H1 (cell line): ENCODE measurements at regions not wholly inside any gene's neighbourhood (a gene's known extent, or its start where the extent isn't known, plus 50 kb on each side); places are given as distances from the start of the nearest gene placed in this dataset.

Source experiments
- CTCF ChIA-PET: fragments of 300-600 bp; sonication (Branson Sonifier 250); formaldehyde crosslinking; loops from one replicate; lab custom pipeline; 2021; ENCODE audit not compliant: partially characterized antibody; lab: Charles Lee
- POLR2A ChIA-PET: fragments of 300-600 bp; sonication (Branson Sonifier 250); formaldehyde crosslinking; loops from one replicate; lab custom pipeline; 2021; ENCODE audit warnings: inconsistent platforms; ENCODE audit not compliant: partially characterized antibody; lab: Charles Lee
- DNase-seq, 2 experiments: peaks; one replicate each; pipeline versions ENCODE4 v3.0.0 to v3.0.0-alpha.2; 2010 to 2022; ENCODE audit warnings: low spot score in 2 of 2, low read depth in 1 of 2, mixed read lengths in 1 of 2
- FAIRE-seq: peaks from 2 replicates; lab custom pipeline; 2011; peaks lifted over from hg19 to GRCh38; lab: Jason Lieb, UNC
- H2AFZ ChIP-seq: 2 replicates; pipeline ENCODE4 v1.8.1; 2012; ENCODE audit warnings: low read length, inconsistent platforms
- H2AK5ac ChIP-seq: 2 replicates; pipeline ENCODE4 v1.6.1; 2013; ENCODE audit warnings: low read depth, low read length
- H2BK120ac ChIP-seq: replicated peaks from 2 replicates; pipeline ENCODE3; 2013; ENCODE audit warnings: low read depth, low read length, inconsistent platforms
- H2BK12ac ChIP-seq: 2 replicates; pipeline ENCODE4 v1.6.1; 2013; ENCODE audit warnings: low read depth, low read length
- H2BK15ac ChIP-seq: 2 replicates; pipeline ENCODE4 v1.6.1; 2013; ENCODE audit warnings: low read length
- H2BK20ac ChIP-seq: 2 replicates; pipeline ENCODE4 v1.6.1; 2013; ENCODE audit warnings: low read length
- H2BK5ac ChIP-seq: 2 replicates; pipeline ENCODE4 v1.6.1; 2013; ENCODE audit warnings: low read depth, low read length
- H3K14ac ChIP-seq: 2 replicates; pipeline ENCODE4 v1.6.1; 2013; ENCODE audit warnings: inconsistent platforms; ENCODE audit not compliant: insufficient read length
- H3K18ac ChIP-seq: 2 replicates; pipeline ENCODE4 v1.6.1; 2013; ENCODE audit warnings: low read length; ENCODE audit errors: extremely low read depth
- H3K23ac ChIP-seq: 2 replicates; pipeline ENCODE4 v1.6.1; 2013; ENCODE audit warnings: inconsistent platforms; ENCODE audit not compliant: insufficient read length
- H3K23me2 ChIP-seq: 2 replicates; pipeline ENCODE4 v1.6.1; 2013; ENCODE audit warnings: low read depth, low read length
- H3K27ac ChIP-seq: 2 replicates; pipeline ENCODE4 v1.6.1; 2011; ENCODE audit warnings: low read depth, low read length, inconsistent platforms
- H3K27me3 ChIP-seq, 4 experiments: replicated peaks in 1 of 4; 1 replicate in 1 of 4; 2 replicates in 3 of 4; pipeline versions ENCODE4 v1.6.1 to v1.8.1; 2011 to 2013; ENCODE audit warnings: low read length in 3 of 4, mild to moderate bottlenecking in 3 of 4, inconsistent platforms in 2 of 4, mixed read lengths in 2 of 4, moderate library complexity in 1 of 4; ENCODE audit not compliant: control insufficient read depth in 3 of 4, insufficient read depth in 3 of 4; ENCODE audit errors: extremely low read depth in 1 of 4
- H3K36me3 ChIP-seq, 4 experiments: 2 replicates each; pipeline versions ENCODE4 v1.6.1 to v1.8.1; 2011 to 2013; ENCODE audit warnings: mild to moderate bottlenecking in 4 of 4, low read length in 3 of 4, moderate library complexity in 2 of 4, control low read depth in 1 of 4, inconsistent platforms in 1 of 4; ENCODE audit not compliant: insufficient read depth in 4 of 4, control insufficient read depth in 2 of 4
- H3K4ac ChIP-seq: replicated peaks from 2 replicates; pipeline ENCODE3; 2013; ENCODE audit warnings: low read length, low read depth, mixed read lengths, inconsistent platforms; ENCODE audit not compliant: insufficient read length
- H3K4me1 ChIP-seq, 4 experiments: replicated peaks in 1 of 4; 1 replicate in 1 of 4; 2 replicates in 3 of 4; pipeline versions ENCODE4 v1.6.1 to v1.8.1; 2011 to 2013; ENCODE audit warnings: low read length in 3 of 4, inconsistent platforms in 2 of 4, mixed read lengths in 1 of 4; ENCODE audit not compliant: insufficient read depth in 4 of 4, control insufficient read depth in 3 of 4
- H3K4me2 ChIP-seq, 2 experiments: 2 replicates each; pipeline versions ENCODE4 v1.6.1 to v1.8.1; 2011 to 2013; ENCODE audit warnings: low read depth in 2 of 2, low read length in 2 of 2, control low read depth in 1 of 2, inconsistent platforms in 1 of 2, mild to moderate bottlenecking in 1 of 2; ENCODE audit not compliant: insufficient read depth in 1 of 2
- H3K4me3 ChIP-seq, 4 experiments: fragments of 200-600, 300-600 bp in 1 of 4; sonication (generic), shearing (Covaris generic), sonication (Bioruptor Twin) in 1 of 4; 2 replicates each; pipeline versions ENCODE4 v1.5.1 to v1.8.1; 2011 to 2016; ENCODE audit warnings: low read length in 4 of 4, low read depth in 3 of 4, control low read depth in 2 of 4, inconsistent platforms in 2 of 4, mild to moderate bottlenecking in 2 of 4, mixed read lengths in 1 of 4, moderate library complexity in 1 of 4; ENCODE audit not compliant: insufficient read depth in 2 of 4; ENCODE audit errors: extremely low read depth in 1 of 4
- H3K56ac ChIP-seq: replicated peaks from 2 replicates; pipeline ENCODE3; 2013; ENCODE audit warnings: low read depth, mild to moderate bottlenecking, mixed read lengths, low read length, inconsistent platforms; ENCODE audit not compliant: insufficient read length
- H3K79me1 ChIP-seq: 2 replicates; pipeline ENCODE4 v1.6.1; 2013; ENCODE audit warnings: low read depth, low read length, control low read depth
- H3K79me2 ChIP-seq, 2 experiments: 2 replicates each; pipeline versions ENCODE4 v1.6.1 to v1.8.1; 2012 to 2013; ENCODE audit warnings: low read length in 2 of 2, mild to moderate bottlenecking in 2 of 2, inconsistent platforms in 1 of 2; ENCODE audit not compliant: insufficient read depth in 2 of 2, control insufficient read depth in 1 of 2
- H3K9ac ChIP-seq, 4 experiments: replicated peaks in 1 of 4; 1 replicate in 1 of 4; 2 replicates in 3 of 4; pipeline versions ENCODE4 v1.6.1 to v1.8.1; 2011 to 2013; ENCODE audit warnings: low read depth in 3 of 4, low read length in 3 of 4, control low read depth in 2 of 4, mild to moderate bottlenecking in 2 of 4, moderate library complexity in 2 of 4, inconsistent platforms in 1 of 4; ENCODE audit errors: extremely low read depth in 1 of 4
- H3K9me3 ChIP-seq, 2 experiments: 2 replicates each; pipeline versions ENCODE4 v1.6.1 to v1.8.1; 2012 to 2013; ENCODE audit warnings: mild to moderate bottlenecking in 2 of 2, moderate library complexity in 2 of 2, control low read depth in 1 of 2, inconsistent platforms in 1 of 2, low read depth in 1 of 2, low read length in 1 of 2, mixed read lengths in 1 of 2; ENCODE audit not compliant: insufficient read depth in 2 of 2
- H4K20me1 ChIP-seq, 2 experiments: replicated peaks in 1 of 2; 2 replicates each; pipeline versions ENCODE3 to v1.8.1; 2011 to 2013; ENCODE audit warnings: inconsistent platforms in 2 of 2, low read length in 2 of 2, mild to moderate bottlenecking in 1 of 2; ENCODE audit not compliant: insufficient read depth in 2 of 2, control insufficient read depth in 1 of 2
- H4K5ac ChIP-seq: 2 replicates; pipeline ENCODE4 v1.6.1; 2013; ENCODE audit warnings: low read length, low read depth, mixed read lengths, inconsistent platforms; ENCODE audit not compliant: insufficient read length
- H4K8ac ChIP-seq: 2 replicates; pipeline ENCODE4 v1.8.0; 2013; ENCODE audit warnings: mild to moderate bottlenecking, moderate library complexity, low read length, inconsistent platforms; ENCODE audit not compliant: insufficient read depth; ENCODE audit errors: extremely low read depth
- H4K91ac ChIP-seq: replicated peaks from 2 replicates; pipeline ENCODE3; 2013; ENCODE audit warnings: low read length, mixed read lengths, inconsistent platforms; ENCODE audit not compliant: insufficient read length
- CBX5 ChIP-seq: fragments of 300-800, 300-1000 bp; sonication (generic); IDR thresholded peaks from 2 replicates; pipeline ENCODE4 v1.7.1; 2016; ENCODE audit warnings: antibody characterized with exemption, low read length, low read depth
- EGR1 ChIP-seq: IDR thresholded peaks from 2 replicates; pipeline ENCODE4 v1.6.1; 2011; ENCODE audit warnings: low read depth, low read length, borderline replicate concordance
- EP300 ChIP-seq, 2 experiments: IDR thresholded peaks; 1 replicate in 1 of 2; 2 replicates in 1 of 2; pipeline ENCODE4 v1.6.1; 2011 to 2012; ENCODE audit warnings: low read depth in 2 of 2, low read length in 2 of 2, mild to moderate bottlenecking in 2 of 2, borderline replicate concordance in 1 of 2, inconsistent platforms in 1 of 2, moderate library complexity in 1 of 2
- EZH2 ChIP-seq: fragments of 200-600 bp; sonication (generic); IDR thresholded peaks from 2 replicates; pipeline ENCODE4 v1.7.1; 2012; ENCODE audit warnings: low read depth, mild to moderate bottlenecking, moderate library complexity, low read length, inconsistent platforms; ENCODE audit not compliant: severe bottlenecking
- GABPA ChIP-seq: IDR thresholded peaks from 2 replicates; pipeline ENCODE4 v1.6.1; 2011; ENCODE audit warnings: mild to moderate bottlenecking, low read length, moderate library complexity, borderline replicate concordance; ENCODE audit not compliant: insufficient read depth
- JUND ChIP-seq: IDR thresholded peaks from 2 replicates; pipeline ENCODE4 v1.6.1; 2011; ENCODE audit warnings: mild to moderate bottlenecking, improper control_type of control experiment, low read length
- MAX ChIP-seq: IDR thresholded peaks from 2 replicates; pipeline ENCODE4 v1.6.1; 2012; ENCODE audit warnings: inconsistent platforms
- POU5F1 ChIP-seq: IDR thresholded peaks from 2 replicates; pipeline ENCODE4 v1.6.1; 2011; ENCODE audit warnings: low read depth, mild to moderate bottlenecking, low read length, moderate library complexity
- RNF2 ChIP-seq: fragments of 200-900, 300-1000 bp; sonication (generic); IDR thresholded peaks from 2 replicates; pipeline ENCODE4 v1.7.1; 2016; ENCODE audit warnings: borderline replicate concordance, low read depth, mild to moderate bottlenecking, antibody characterized with exemption, low read length; ENCODE audit not compliant: poor library complexity, severe bottlenecking; ENCODE audit errors: missing control alignments
- RXRA ChIP-seq: IDR thresholded peaks from 2 replicates; pipeline ENCODE4 v1.6.1; 2011; ENCODE audit warnings: low read depth, mild to moderate bottlenecking, low read length, moderate library complexity; ENCODE audit not compliant: insufficient read depth
- SAP30 ChIP-seq: fragments of 300-600 bp; sonication (generic); IDR thresholded peaks from 2 replicates; pipeline ENCODE4 v1.7.1; 2012; ENCODE audit warnings: low read length, moderate library complexity, mild to moderate bottlenecking, inconsistent platforms; ENCODE audit not compliant: insufficient read depth, insufficient replicate concordance
- SP1 ChIP-seq: IDR thresholded peaks from 2 replicates; pipeline ENCODE4 v1.6.1; 2011; ENCODE audit warnings: low read depth, low read length
- SP4 ChIP-seq: IDR thresholded peaks from 2 replicates; pipeline ENCODE4 v1.6.1; 2012; ENCODE audit warnings: low read length, inconsistent platforms
- SRF ChIP-seq: IDR thresholded peaks from 2 replicates; pipeline ENCODE4 v1.6.1; 2011; ENCODE audit warnings: mild to moderate bottlenecking, low read depth, low read length, moderate library complexity
- TAF1 ChIP-seq: IDR thresholded peaks from 2 replicates; pipeline ENCODE4 v1.6.1; 2011; ENCODE audit warnings: mild to moderate bottlenecking, low read depth, low read length
- WGBS, 2 experiments: shearing (Covaris generic) in 1 of 2; methylation state at CpG; one replicate each; pipeline versions ENCODE4 v1.1.6 to v1.1.7; 2013 to 2015; ENCODE audit warnings: low lambda C conversion rate in 2 of 2, mixed read lengths in 2 of 2, inconsistent platforms in 1 of 2, low coverage in 1 of 2, missing lambda C conversion rate in 1 of 2; ENCODE audit not compliant: insufficient replicate concordance in 2 of 2, insufficient coverage in 1 of 2, insufficient read length in 1 of 2; ENCODE audit errors: extremely low coverage in 1 of 2, missing lambda C conversion rate in 1 of 2; 5-methylcytosine and 5-hydroxymethylcytosine counted together

DNA sequence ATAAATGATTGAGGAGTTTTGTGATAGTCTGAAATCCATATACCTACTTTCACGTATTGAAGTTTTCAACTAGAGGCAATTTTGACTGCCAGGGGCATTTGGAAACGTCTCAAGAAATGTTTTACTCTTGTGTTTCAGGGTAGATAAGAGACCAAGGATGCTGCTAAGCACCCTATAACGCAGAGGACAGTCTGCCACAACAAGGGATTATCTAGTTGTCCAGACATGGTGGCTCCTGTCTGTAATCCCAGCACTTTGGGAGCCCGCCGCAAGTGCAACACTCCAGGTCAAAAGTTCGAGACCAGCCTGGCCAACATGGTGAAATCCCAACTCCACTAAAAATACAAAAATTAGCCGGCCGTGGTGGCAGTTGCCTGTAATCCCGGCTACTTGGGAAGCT lies 133.7 kb upstream of the CCNG1 start:
- no peaks in the 10 kb centered on the region for H3K79me1 ChIP-seq
- no peak for FAIRE-seq
- TF ChIP-seq CBX5, result no peak
- no peak for TF ChIP-seq GABPA
- no peak for TF ChIP-seq SP4
- no peak for TF ChIP-seq TAF1
- TF ChIP-seq SP1, result no peak
- TF ChIP-seq EGR1, result no peak
- TF ChIP-seq SRF, result no peak
- no peak for TF ChIP-seq RNF2
- TF ChIP-seq EP300 (IDR thresholded peaks at IDR 0.05; ENCODE audit: borderline replicate concordance in 1 of 2, low read depth in 2 of 2, low read length in 2 of 2), result no peak
- no peak for TF ChIP-seq SAP30
- TF ChIP-seq EZH2, result no peak
- TF ChIP-seq MAX, result no peak
- TF ChIP-seq POU5F1, result no peak
- TF ChIP-seq RXRA, result no peak
- TF ChIP-seq JUND, result no peak

More for the DNA sequence above, 133.7 kb upstream of the CCNG1 start:
- no peak overlapping the region for H2BK120ac ChIP-seq
- no peak overlapping the region for H3K23ac ChIP-seq
- no peak overlapping the region for H2BK12ac ChIP-seq
- H3K36me3 ChIP-seq, result no peaks in the 10 kb centered on the region
- no peak overlapping the region for H2AFZ ChIP-seq
- CTCF ChIA-PET, result interaction anchor here (0.7 to 1.1 kb wide), 2 partner anchors 34 to 41 kb away, joined by 3 read pairs; no protein-coding TSS in a partner anchor
- no peak overlapping the region for H2AK5ac ChIP-seq
- no peak overlapping the region for H4K5ac ChIP-seq
- no peaks in the 10 kb centered on the region for H3K27me3 ChIP-seq
- H3K4ac ChIP-seq, result no peak overlapping the region
- no peak overlapping the region for H3K14ac ChIP-seq
- no peaks in the 10 kb centered on the region for H3K9me3 ChIP-seq
- no peak overlapping the region for H3K4me3 ChIP-seq
- POLR2A ChIA-PET, result no interaction called here
- no peak overlapping the region for H3K18ac ChIP-seq
- H3K27ac ChIP-seq, result no peak overlapping the region
- WGBS, 2 experiments, result 83% methylated on average over 9 of the region's 9 CpGs; no CpG with 5 or more reads in 1 of the 2 experiments
- no peaks in the 10 kb centered on the region for H3K23me2 ChIP-seq
- H4K91ac ChIP-seq, result no peak overlapping the region
- H2BK15ac ChIP-seq, result no peak overlapping the region
- H2BK5ac ChIP-seq, result no peak overlapping the region
- H4K8ac ChIP-seq, result no peak overlapping the region
- H2BK20ac ChIP-seq, result no peak overlapping the region
- no peak for DNase-seq
- H3K56ac ChIP-seq, result no peak overlapping the region
- H4K20me1 ChIP-seq, result no peaks in the 10 kb centered on the region
- no peaks in the 10 kb centered on the region for H3K79me2 ChIP-seq
- no peak overlapping the region for H3K4me2 ChIP-seq
- no peak overlapping the region for H3K9ac ChIP-seq
- H3K4me1 ChIP-seq, result no peaks in the 10 kb centered on the region
